HG02973 (cell line): ENCODE measurements at regions not wholly inside any gene's neighbourhood (a gene's known extent, or its start where the extent isn't known, plus 50 kb on each side); places are given as distances from the start of the nearest gene placed in this dataset.

Source experiments
- ATAC-seq: cut with Tn5 transposase; IDR thresholded peaks from one replicate; pipeline ENCODE4 v1.9.1; 2021; ENCODE audit warnings: moderate library complexity; ENCODE audit not compliant: unreplicated experiment

GRCh38 chr3:55413236-55413635, 73.9 kb downstream of the WNT5A start:
- ATAC-seq = no peak

- ATAC-seq = no peak
These were observed 74.6 kb downstream of the WNT5A start for GRCh38 chr3:55412545-55412944.

GRCh38 chr3:55409806-55410205, 77.3 kb downstream of the WNT5A start:
- no peak for ATAC-seq

- ATAC-seq = no peak
These were observed 78.8 kb downstream of the WNT5A start for GRCh38 chr3:55408193-55408826.

GRCh38 chr3:55407426-55407820, 79.7 kb downstream of the WNT5A start:
- ATAC-seq = no peak

GRCh38 chr3:55406696-55407425, 80.2 kb downstream of the WNT5A start:
- no peak for ATAC-seq

GRCh38 chr3:55405436-55405835, 81.7 kb downstream of the WNT5A start:
- ATAC-seq = no peak

GRCh38 chr3:55402886-55403609, 84.1 kb downstream of the WNT5A start:
- ATAC-seq = no peak

- no peak for ATAC-seq
These were observed 106.5 kb downstream of the WNT5A start for GRCh38 chr3:55380561-55380960.

- no peak for ATAC-seq
These were observed 110.3 kb downstream of the WNT5A start for GRCh38 chr3:55376753-55377347.

GRCh38 chr3:55373423-55373822, 113.7 kb downstream of the WNT5A start:
- no peak for ATAC-seq

GRCh38 chr3:55370272-55370671, 116.8 kb downstream of the WNT5A start:
- no peak for ATAC-seq

- no peak for ATAC-seq
These were observed 117.8 kb downstream of the WNT5A start for GRCh38 chr3:55369141-55369847.

- ATAC-seq = no peak
These were observed 118.7 kb downstream of the WNT5A start for GRCh38 chr3:55368366-55368765.

GRCh38 chr3:55367384-55367783, 119.7 kb downstream of the WNT5A start:
- no peak for ATAC-seq

- no peak for ATAC-seq
These were observed 122.7 kb downstream of the WNT5A start for GRCh38 chr3:55364421-55364820.

GRCh38 chr3:55362210-55362960, 124.7 kb downstream of the WNT5A start:
- no peak for ATAC-seq

- no peak for ATAC-seq
These were observed 129.3 kb downstream of the WNT5A start for GRCh38 chr3:55357796-55358195.

- ATAC-seq = no peak
These were observed 134.4 kb downstream of the WNT5A start for GRCh38 chr3:55352668-55353067.

- no peak for ATAC-seq
These were observed 137.3 kb downstream of the WNT5A start for GRCh38 chr3:55349851-55350250.
